Panc1 (cell line): ENCODE measurements at regions not wholly inside any gene's neighbourhood (a gene's known extent, or its start where the extent isn't known, plus 50 kb on each side); places are given as distances from the start of the nearest gene placed in this dataset.

Experiments used
- ATAC-seq: fragments of 200-7000 bp; cut with Tn5 transposase; 2 replicates; pipeline ENCODE4 v1.9.1; 2020; ENCODE audit warnings: mild to moderate bottlenecking, moderate library complexity
- BruUV-seq: library from RNA; stranded (reverse); fragments of 400-500 nt; replicated peaks from 2 replicates; lab custom pipeline; 2021; lab: Mats Ljungman, UMichigan
- CTCF ChIA-PET: fragments of 300-600 bp; sonication (Branson Sonifier 250); formaldehyde crosslinking; loops from one replicate; lab custom pipeline; 2022; ENCODE audit warnings: antibody characterized with exemption; lab: Charles Lee
- POLR2A ChIA-PET: fragments of 300-600 bp; sonication (Branson Sonifier 250); formaldehyde crosslinking; loops from one replicate; lab custom pipeline; 2022; ENCODE audit warnings: antibody characterized with exemption; lab: Charles Lee
- DNase-seq: peaks from one replicate; pipeline ENCODE4 v3.0.0-alpha.2; 2010; ENCODE audit warnings: low read depth, low spot score
- H3K27ac ChIP-seq: 2 replicates; pipeline ENCODE4 v1.5.1; 2011; ENCODE audit warnings: mild to moderate bottlenecking, low read length, inconsistent platforms
- H3K27me3 ChIP-seq: fragments of 200-500 bp; sonication (Bioruptor generic); 2 replicates; pipeline ENCODE4 v1.6.0; 2014; ENCODE audit warnings: low read length, inconsistent platforms; ENCODE audit not compliant: control insufficient read depth, insufficient read depth
- H3K36me3 ChIP-seq: fragments of 200-500 bp; sonication (Bioruptor generic); 2 replicates; pipeline ENCODE4 v1.5.1; 2014; ENCODE audit warnings: inconsistent platforms, mild to moderate bottlenecking, low read length, moderate library complexity; ENCODE audit not compliant: control insufficient read depth, insufficient read depth
- H3K4me1 ChIP-seq: 2 replicates; pipeline ENCODE4 v1.5.1; 2011; ENCODE audit warnings: inconsistent platforms, mild to moderate bottlenecking, low read length, moderate library complexity; ENCODE audit not compliant: control insufficient read depth, insufficient read depth
- H3K4me3 ChIP-seq, 2 experiments: 2 replicates each; pipeline ENCODE4 v1.5.1; 2011 to 2012; ENCODE audit warnings: low read depth in 2 of 2, low read length in 2 of 2, mild to moderate bottlenecking in 2 of 2, inconsistent platforms in 1 of 2, moderate library complexity in 1 of 2
- H3K9me3 ChIP-seq: fragments of 200-500 bp; sonication (Bioruptor generic); 2 replicates; pipeline ENCODE4 v1.5.1; 2014; ENCODE audit warnings: low read depth, mild to moderate bottlenecking, inconsistent platforms, low read length, moderate library complexity; ENCODE audit not compliant: control insufficient read depth, insufficient read depth
- POLR2AphosphoS5 ChIP-seq: IDR thresholded peaks from 2 replicates; pipeline ENCODE4 v1.6.1; 2012; ENCODE audit warnings: mild to moderate bottlenecking, low read depth, low read length, moderate library complexity
- SIN3A ChIP-seq: IDR thresholded peaks from 2 replicates; pipeline ENCODE4 v1.6.1; 2012; ENCODE audit warnings: low read depth, mild to moderate bottlenecking, low read length, moderate library complexity, borderline replicate concordance; ENCODE audit not compliant: insufficient read depth
- TCF7L2 ChIP-seq: IDR thresholded peaks from 2 replicates; pipeline ENCODE4 v1.6.1; 2011; ENCODE audit warnings: mild to moderate bottlenecking, low read depth, low read length, inconsistent platforms
- in situ Hi-C: cut with HindIII; loops from 2 replicates; pipeline ENCODE4 v1.10.0; 2016; ENCODE audit warnings: low sequenced_read_pairs, low pct_unique_long_range_greater_than_20kb
- intact Hi-C: fragments of 100-400 bp; cut with micrococcal nuclease; formaldehyde crosslinking; loops from one replicate; pipeline ENCODE4 v1.10.0; 2022; ENCODE audit not compliant: unreplicated experiment
- TF ChIP-seq, protein P1 (sequence below), 2 experiments: IDR thresholded peaks; 2 replicates each; pipeline ENCODE4 v1.6.1; 2011 to 2012; ENCODE audit warnings: low read depth in 2 of 2, control low read depth in 1 of 2, low read length in 1 of 2, mild to moderate bottlenecking in 1 of 2, moderate library complexity in 1 of 2; ENCODE audit not compliant: insufficient read depth in 1 of 2
- TF ChIP-seq, protein P2 (sequence below): fragments of 450-650 bp; IDR thresholded peaks from 2 replicates; pipeline ENCODE4 v1.5.1; 2017; ENCODE audit warnings: mild to moderate bottlenecking

DNA sequence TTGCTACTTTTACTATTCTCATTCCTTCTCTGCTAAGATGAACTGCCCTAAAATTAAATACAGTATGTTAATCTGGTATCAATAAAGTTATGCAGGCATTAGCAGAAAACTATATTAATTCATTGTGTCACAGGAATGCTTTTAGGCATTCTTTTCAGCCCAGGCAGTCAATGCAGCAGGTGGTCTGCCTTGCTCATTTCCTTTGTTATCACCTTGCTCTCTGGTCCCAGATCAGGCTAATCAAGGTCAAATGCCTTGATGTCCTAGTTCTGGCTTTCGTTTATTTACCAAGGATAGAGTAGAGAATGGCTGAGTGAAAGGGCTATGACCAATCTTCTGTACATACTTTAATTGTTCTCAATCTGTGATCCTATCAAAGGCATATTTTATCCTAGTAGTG lies 1023.6 kb downstream of the TMEM182 start:
- H3K4me1 ChIP-seq: no peaks in the 10 kb centered on the region
- no peak overlapping the region for H3K4me3 ChIP-seq
- intact Hi-C loops (no loop called here), in situ Hi-C loops (no loop called here)
- POLR2A ChIA-PET: no interaction called here
- H3K27me3 ChIP-seq: no peaks in the 10 kb centered on the region
- DNase-seq (no peak), ATAC-seq (no peak)
- TF ChIP-seq, protein P1, sequence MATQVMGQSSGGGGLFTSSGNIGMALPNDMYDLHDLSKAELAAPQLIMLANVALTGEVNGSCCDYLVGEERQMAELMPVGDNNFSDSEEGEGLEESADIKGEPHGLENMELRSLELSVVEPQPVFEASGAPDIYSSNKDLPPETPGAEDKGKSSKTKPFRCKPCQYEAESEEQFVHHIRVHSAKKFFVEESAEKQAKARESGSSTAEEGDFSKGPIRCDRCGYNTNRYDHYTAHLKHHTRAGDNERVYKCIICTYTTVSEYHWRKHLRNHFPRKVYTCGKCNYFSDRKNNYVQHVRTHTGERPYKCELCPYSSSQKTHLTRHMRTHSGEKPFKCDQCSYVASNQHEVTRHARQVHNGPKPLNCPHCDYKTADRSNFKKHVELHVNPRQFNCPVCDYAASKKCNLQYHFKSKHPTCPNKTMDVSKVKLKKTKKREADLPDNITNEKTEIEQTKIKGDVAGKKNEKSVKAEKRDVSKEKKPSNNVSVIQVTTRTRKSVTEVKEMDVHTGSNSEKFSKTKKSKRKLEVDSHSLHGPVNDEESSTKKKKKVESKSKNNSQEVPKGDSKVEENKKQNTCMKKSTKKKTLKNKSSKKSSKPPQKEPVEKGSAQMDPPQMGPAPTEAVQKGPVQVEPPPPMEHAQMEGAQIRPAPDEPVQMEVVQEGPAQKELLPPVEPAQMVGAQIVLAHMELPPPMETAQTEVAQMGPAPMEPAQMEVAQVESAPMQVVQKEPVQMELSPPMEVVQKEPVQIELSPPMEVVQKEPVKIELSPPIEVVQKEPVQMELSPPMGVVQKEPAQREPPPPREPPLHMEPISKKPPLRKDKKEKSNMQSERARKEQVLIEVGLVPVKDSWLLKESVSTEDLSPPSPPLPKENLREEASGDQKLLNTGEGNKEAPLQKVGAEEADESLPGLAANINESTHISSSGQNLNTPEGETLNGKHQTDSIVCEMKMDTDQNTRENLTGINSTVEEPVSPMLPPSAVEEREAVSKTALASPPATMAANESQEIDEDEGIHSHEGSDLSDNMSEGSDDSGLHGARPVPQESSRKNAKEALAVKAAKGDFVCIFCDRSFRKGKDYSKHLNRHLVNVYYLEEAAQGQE (IDR thresholded peaks at IDR 0.05; ENCODE audit: insufficient read depth in 1 of 2, low read depth in 2 of 2, low read length in 1 of 2): no peak
- no peak for TF ChIP-seq POLR2AphosphoS5
- TF ChIP-seq, protein P2, sequence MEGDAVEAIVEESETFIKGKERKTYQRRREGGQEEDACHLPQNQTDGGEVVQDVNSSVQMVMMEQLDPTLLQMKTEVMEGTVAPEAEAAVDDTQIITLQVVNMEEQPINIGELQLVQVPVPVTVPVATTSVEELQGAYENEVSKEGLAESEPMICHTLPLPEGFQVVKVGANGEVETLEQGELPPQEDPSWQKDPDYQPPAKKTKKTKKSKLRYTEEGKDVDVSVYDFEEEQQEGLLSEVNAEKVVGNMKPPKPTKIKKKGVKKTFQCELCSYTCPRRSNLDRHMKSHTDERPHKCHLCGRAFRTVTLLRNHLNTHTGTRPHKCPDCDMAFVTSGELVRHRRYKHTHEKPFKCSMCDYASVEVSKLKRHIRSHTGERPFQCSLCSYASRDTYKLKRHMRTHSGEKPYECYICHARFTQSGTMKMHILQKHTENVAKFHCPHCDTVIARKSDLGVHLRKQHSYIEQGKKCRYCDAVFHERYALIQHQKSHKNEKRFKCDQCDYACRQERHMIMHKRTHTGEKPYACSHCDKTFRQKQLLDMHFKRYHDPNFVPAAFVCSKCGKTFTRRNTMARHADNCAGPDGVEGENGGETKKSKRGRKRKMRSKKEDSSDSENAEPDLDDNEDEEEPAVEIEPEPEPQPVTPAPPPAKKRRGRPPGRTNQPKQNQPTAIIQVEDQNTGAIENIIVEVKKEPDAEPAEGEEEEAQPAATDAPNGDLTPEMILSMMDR: no peak
- no peak for TF ChIP-seq SIN3A
- no peak for TF ChIP-seq TCF7L2
- BruUV-seq: no TSS peak
- H3K27ac ChIP-seq: no peak overlapping the region
- no peaks in the 10 kb centered on the region for H3K36me3 ChIP-seq
- no peaks in the 10 kb centered on the region for H3K9me3 ChIP-seq
- CTCF ChIA-PET: no interaction called here

DNA sequence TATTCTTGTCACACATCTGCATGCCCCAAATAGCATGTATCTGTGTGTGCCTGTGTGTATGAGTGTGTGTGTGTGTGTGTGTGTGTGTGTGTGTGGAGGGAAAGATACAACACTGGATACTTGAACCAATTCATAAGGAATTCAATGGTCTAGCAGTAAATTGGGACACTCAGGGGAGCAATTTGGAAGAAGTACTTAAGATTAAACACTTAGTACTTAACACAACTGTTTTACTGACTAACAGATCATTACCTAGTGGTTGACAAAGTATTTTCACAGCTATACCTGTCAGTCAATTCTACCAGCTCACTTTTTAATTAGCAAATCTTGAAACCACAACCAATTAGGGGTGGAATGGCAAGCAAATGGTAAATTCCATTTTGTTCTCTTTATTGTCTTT lies 1024.1 kb downstream of the TMEM182 start:
- no peak for ATAC-seq
- Histone ChIP-seq H3K4me1 (no peaks in the 10 kb centered on the region), H3K27me3 (no peaks in the 10 kb centered on the region), H3K9me3 (no peaks in the 10 kb centered on the region), H3K36me3 (no peaks in the 10 kb centered on the region), H3K27ac (no peak overlapping the region), H3K4me3 (no peak overlapping the region)
- ChIA-PET POLR2A (no interaction called here), CTCF (no interaction called here)
- TF ChIP-seq SIN3A (no peak), TCF7L2 (no peak), POLR2AphosphoS5 (no peak)
- TF ChIP-seq, protein P2: no peak
- TF ChIP-seq, protein P1 (IDR thresholded peaks at IDR 0.05; ENCODE audit: insufficient read depth in 1 of 2, low read depth in 2 of 2, low read length in 1 of 2): no peak
- no peak for DNase-seq
- intact Hi-C loops: no loop called here
- in situ Hi-C loops: no loop called here
- BruUV-seq: no TSS peak
